ENCODE measurements at regions not wholly inside any gene's neighbourhood (a gene's known extent, or its start where the extent isn't known, plus 50 kb on each side); places are given as distances from the start of the nearest gene placed in this dataset.
"Not testable (repeated sequence)": the region's sequence is repeated elsewhere in the genome, so short reads cannot be mapped to it uniquely, and the experiment has no call there.

- H3K27me3 ChIP-seq; DNase-seq; H3K27ac ChIP-seq; H3K4me3 ChIP-seq; intact Hi-C loops (cut with DNase I); H3K9me3 ChIP-seq (replicated peaks in 1 of 3); H3K36me3 ChIP-seq (replicated peaks in 1 of 2); H3K4me1 ChIP-seq (replicated peaks in 1 of 2): not testable (repeated sequence)
- WGBS, 4 donors: 63 to 93% (median 83%) methylated on average over 2 of the region's 2 CpGs
Measured at GRCh38 chrX:79026742-79027141, 81.6 kb downstream of the P2RY10 start.

- DNase-seq: no peak
- no peak for TF ChIP-seq CTCF (IDR thresholded peaks at IDR 0.05)
- TF ChIP-seq POLR2A (IDR thresholded peaks at IDR 0.05): no peak
- 18 to 53% (median 37%) methylated on average over 1 of the region's 1 CpG for WGBS, 4 donors
- H3K27me3 ChIP-seq: no peaks in the 10 kb centered on the region
- no peaks in the 10 kb centered on the region for H3K9me3 ChIP-seq (replicated peaks in 1 of 3)
- H3K36me3 ChIP-seq (replicated peaks in 1 of 2): no peaks in the 10 kb centered on the region
- intact Hi-C loops (cut with DNase I): no loop called here
- H3K4me3 ChIP-seq: no peak overlapping the region
- no peaks in the 10 kb centered on the region for H3K4me1 ChIP-seq (replicated peaks in 1 of 2)
- no peak overlapping the region for H3K27ac ChIP-seq
Measured at GRCh38 chrX:79035421-79035820, 90.2 kb downstream of the P2RY10 start.

DNA sequence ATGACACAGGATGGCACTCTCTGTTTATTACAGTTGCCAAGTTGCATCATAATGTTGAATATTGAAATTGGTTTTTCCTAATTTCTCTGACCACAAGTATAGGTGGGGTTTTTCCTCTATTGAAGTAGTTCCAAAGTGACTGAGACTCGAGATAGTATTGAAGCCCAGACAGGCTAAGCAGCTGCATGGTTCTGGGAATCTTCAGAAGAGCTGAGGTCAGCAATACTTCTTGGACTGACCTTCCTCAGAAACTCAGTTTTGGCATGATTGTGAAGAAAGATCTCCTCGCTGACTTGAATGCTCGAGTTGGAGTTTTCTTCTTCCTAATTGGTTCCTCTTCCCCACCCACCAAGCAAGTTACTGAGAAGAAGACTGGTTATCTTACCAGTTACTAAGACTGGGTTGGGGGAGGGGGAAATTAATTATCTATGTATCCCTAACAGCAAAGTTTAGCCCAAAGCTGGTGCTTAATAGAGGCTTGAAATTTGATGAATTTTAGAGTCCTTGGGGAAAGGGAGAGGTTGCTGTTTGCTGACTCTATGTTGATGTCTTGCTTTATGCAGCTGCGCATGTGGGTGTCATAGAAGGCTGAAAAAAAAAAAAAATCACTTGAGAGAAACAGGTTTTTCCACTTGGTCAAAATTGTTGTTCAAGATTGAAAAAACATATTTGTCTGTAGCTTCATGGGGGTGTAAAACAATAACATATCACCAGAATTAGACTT, 91.1 kb downstream of the P2RY10 start:
- intact Hi-C loops (cut with DNase I): no loop called here
- Histone ChIP-seq H3K9me3 (replicated peaks in 1 of 3) (no peaks in the 10 kb centered on the region), H3K4me3 (no peak overlapping the region), H3K27ac (no peak overlapping the region), H3K27me3 (no peaks in the 10 kb centered on the region), H3K36me3 (replicated peaks in 1 of 2) (no peaks in the 10 kb centered on the region), H3K4me1 (replicated peaks in 1 of 2) (no peaks in the 10 kb centered on the region)
- 38 to 49% (median 41%) methylated on average over 4 of the region's 4 CpGs for WGBS, 4 donors
- DNase-seq: no peak
- TF ChIP-seq POLR2A (IDR thresholded peaks at IDR 0.05): no peak
- TF ChIP-seq CTCF (IDR thresholded peaks at IDR 0.05): no peak

GRCh38 chrX:79065696-79066095, 78.8 kb upstream of the GPR174 start:
- WGBS, 4 donors: 66 to 79% (median 74%) methylated on average over 4 to 5 of the region's 5 CpGs
- Histone ChIP-seq H3K4me1 (replicated peaks in 1 of 2) (no peaks in the 10 kb centered on the region), H3K27me3 (peaks cover 19% of the 10 kb centered on the region), H3K36me3 (replicated peaks in 1 of 2) (no peaks in the 10 kb centered on the region), H3K4me3 (no peak overlapping the region), H3K27ac (no peak overlapping the region), H3K9me3 (replicated peaks in 1 of 3) (no peaks in the 10 kb centered on the region)
- TF ChIP-seq POLR2A (IDR thresholded peaks at IDR 0.05): no peak
- TF ChIP-seq CTCF (IDR thresholded peaks at IDR 0.05): no peak
- intact Hi-C loops (cut with DNase I): no loop called here
- no peak for DNase-seq

- intact Hi-C loops (cut with DNase I): no loop called here
- H3K27me3 ChIP-seq: no peaks in the 10 kb centered on the region
- H3K27ac ChIP-seq: no peak overlapping the region
- no peaks in the 10 kb centered on the region for H3K4me1 ChIP-seq (replicated peaks in 1 of 2)
- H3K36me3 ChIP-seq (replicated peaks in 1 of 2): no peaks in the 10 kb centered on the region
- no peaks in the 10 kb centered on the region for H3K9me3 ChIP-seq (replicated peaks in 1 of 3)
- no peak for DNase-seq
- 61 to 82% (median 68%) methylated on average over 6 of the region's 6 CpGs for WGBS, 4 donors
- TF ChIP-seq CTCF (IDR thresholded peaks at IDR 0.05): no peak
- TF ChIP-seq POLR2A (IDR thresholded peaks at IDR 0.05): no peak
- H3K4me3 ChIP-seq: no peak overlapping the region
Measured at GRCh38 chrX:79078114-79078513, 66.4 kb upstream of the GPR174 start.
